Cardiac fibroblast (primary cell): ENCODE measurements at regions not wholly inside any gene's neighbourhood (a gene's known extent, or its start where the extent isn't known, plus 50 kb on each side); places are given as distances from the start of the nearest gene placed in this dataset.
"Not testable (repeated sequence)": the region's sequence is repeated elsewhere in the genome, so short reads cannot be mapped to it uniquely, and the experiment has no call there.

Source experiments
- DNase-seq, 2 donors: peaks; one replicate each; pipeline versions ENCODE4 v3.0.0 to v3.0.0-alpha.2; 2010; ENCODE audit warnings: low read depth in 2 of 2
- H3K4me3 ChIP-seq, 2 donors: replicated peaks in 1 of 2; 1 replicate in 1 of 2; 2 replicates in 1 of 2; pipeline ENCODE4 v1.5.1; 2011; ENCODE audit warnings: low read depth in 2 of 2, low read length in 2 of 2, mild to moderate bottlenecking in 2 of 2, moderate library complexity in 1 of 2
- TF ChIP-seq, protein P1 (sequence below): IDR thresholded peaks from one replicate; pipeline ENCODE4 v1.5.1; 2011; ENCODE audit warnings: low read depth, mild to moderate bottlenecking, low read length, inconsistent platforms

DNA sequence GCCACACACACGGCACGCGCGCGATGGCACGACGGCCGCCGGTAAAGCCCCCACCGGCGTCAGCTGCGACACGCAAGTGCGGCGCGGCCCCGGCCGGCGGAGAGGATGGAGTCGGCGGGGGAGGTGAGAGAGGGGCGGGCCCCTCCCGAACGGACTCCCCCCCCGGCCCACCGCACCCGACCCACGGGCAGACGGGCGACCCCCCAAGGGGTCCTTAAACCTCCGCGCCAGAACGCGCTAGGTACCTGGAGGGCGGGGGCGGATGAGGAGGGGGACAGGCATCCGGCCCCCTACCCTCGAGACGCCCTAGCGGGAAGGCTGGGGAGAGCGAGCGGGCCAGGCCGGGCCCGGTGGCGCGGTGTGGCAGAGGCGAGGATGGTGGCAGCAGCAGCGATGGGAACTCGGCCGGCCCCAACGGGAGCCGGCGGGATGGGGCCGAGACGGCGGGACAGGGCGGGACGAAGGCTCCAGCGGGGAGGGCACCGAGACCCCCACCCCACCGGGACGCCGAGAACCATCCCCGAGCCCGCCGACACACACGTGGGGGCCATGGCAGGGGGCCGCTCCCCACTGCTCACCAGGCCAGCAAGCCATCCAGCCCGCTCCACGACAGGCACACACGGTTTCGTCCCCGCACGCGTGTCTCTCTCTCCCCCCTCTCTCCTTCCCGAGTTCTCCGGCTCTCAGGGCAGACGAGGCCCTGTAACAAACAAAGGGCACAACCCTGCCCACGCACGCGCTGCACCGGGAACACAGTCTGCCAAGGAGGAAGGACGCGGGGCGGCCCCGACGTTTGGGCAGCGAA, 1515.4 kb upstream of the DEFB115 start:
- no peak overlapping the region for H3K4me3 ChIP-seq
- TF ChIP-seq, protein P1, sequence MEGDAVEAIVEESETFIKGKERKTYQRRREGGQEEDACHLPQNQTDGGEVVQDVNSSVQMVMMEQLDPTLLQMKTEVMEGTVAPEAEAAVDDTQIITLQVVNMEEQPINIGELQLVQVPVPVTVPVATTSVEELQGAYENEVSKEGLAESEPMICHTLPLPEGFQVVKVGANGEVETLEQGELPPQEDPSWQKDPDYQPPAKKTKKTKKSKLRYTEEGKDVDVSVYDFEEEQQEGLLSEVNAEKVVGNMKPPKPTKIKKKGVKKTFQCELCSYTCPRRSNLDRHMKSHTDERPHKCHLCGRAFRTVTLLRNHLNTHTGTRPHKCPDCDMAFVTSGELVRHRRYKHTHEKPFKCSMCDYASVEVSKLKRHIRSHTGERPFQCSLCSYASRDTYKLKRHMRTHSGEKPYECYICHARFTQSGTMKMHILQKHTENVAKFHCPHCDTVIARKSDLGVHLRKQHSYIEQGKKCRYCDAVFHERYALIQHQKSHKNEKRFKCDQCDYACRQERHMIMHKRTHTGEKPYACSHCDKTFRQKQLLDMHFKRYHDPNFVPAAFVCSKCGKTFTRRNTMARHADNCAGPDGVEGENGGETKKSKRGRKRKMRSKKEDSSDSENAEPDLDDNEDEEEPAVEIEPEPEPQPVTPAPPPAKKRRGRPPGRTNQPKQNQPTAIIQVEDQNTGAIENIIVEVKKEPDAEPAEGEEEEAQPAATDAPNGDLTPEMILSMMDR, result no peak
- DNase-seq, result no peak

DNA sequence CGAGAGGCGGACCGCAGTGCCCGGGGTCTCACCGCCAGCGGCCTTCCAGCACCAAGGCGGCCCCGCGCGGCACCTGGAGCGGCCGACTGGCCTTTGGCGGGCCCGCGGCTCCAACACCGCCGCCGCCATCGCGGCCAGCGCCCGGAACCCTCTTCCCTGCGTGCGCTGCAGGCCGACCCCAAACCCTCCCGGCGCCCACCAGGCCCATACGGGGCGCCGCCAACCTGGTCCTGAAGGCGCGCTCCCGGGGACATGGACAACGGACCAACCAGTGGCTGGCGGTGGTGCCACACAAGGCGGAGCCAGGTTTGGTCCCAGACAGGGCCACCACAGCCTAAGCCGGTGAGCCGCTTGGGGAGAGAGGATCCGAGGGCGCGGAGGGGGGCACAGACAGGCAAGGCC, 1514.8 kb upstream of the DEFB115 start:
- H3K4me3 ChIP-seq, result no peak overlapping the region
- no peak for DNase-seq
- TF ChIP-seq, protein P1, result no peak

DNA sequence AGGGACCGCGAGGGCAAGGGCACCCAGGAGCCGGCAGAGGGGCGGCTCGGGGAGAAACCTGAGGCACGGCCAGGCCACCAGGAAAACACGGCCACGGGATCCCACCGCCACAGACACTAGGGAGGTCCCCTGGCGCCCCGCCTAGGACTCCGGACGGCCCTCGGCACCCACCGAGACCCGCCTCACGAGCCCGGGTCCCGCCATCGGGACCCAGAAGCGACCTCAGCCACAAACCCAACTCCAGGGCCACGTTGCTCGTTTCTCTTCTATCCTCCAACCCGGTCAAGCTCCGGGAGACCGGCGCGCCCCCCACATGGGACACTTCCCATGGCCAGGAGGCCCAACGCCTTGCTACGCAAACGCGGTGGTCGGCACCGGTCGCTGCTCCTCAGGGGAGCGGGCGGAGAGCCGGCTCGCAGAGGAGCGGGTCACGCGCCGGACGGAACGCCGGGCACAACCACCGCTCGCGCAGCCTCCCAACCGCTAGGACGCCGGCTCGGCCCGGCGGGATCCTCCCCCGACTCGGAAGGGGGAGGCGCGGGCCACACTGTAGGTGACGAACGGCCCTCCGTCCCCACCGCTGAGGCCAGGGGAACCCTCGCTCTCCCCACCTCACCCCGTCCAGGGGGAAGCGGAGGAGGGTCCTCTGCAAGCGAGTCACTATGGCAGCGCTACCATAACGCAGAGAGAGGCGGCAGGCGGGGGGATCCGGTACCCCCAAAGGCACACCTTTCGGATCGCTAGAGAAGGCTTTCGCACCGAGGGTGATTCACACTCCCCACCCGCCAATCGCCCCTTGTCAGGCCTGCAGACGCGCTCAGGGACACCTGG, 1514.1 kb upstream of the DEFB115 start:
- TF ChIP-seq, protein P1, result no peak
- no peak for DNase-seq
- H3K4me3 ChIP-seq, result no peak overlapping the region

DNA sequence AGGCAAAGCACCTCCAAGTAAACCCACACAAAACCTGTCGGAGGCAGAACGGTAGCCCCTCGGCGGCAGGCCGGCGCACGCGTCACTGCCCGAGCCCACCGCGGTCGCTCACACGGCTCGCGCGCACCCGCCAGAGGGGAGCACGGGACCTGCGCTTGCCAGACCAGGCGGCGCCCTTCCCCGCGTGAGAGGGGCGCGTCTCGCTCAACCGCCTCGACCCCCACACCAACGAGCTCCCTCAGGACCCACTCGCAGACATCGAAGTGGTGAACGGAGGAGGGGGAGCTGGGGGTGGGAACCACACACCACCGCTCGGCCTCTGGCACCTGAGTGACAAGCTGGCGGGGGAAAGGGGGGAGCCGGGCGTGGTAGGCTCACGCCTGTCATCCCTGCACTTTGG, 1513.4 kb upstream of the DEFB115 start:
- no peak overlapping the region for H3K4me3 ChIP-seq
- DNase-seq, result peak in 1 of 2 donors; percentile 0
- TF ChIP-seq, protein P1, result no peak

DNA sequence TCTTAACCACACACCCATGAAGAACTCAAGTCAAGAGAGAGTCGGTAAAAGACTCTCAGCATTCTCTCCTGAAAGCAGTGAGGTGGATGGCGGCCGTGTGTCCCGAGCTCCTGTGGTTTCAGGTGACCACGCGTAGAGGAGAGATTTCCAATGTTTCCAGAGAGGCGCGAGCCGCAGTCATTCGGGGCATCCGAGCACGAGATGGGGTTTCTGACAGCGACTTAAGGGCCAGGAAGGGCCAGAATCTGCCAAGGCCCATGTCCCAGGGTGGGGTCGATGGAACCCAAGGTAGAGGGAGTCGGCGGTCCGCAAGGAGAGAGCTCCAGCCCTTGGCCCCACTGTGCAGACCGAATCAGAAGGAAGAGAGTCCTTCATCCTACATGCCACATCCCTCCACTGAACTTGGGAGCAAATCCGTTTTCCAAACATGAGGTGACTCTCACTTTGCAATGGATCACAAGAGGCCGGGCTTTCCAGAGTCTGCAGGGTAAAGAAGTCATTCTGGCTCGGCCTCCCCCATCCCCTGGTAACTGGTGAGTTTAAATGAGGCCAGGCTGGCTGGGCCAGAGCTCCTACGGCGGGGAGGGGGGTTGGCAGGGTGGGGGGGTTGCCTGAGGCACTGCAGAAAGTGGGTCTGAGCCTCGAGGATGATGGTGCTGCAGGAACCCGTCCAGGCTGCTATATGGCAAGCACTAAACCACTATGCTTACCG, 1511.8 kb upstream of the DEFB115 start:
- not testable (repeated sequence) for DNase-seq, H3K4me3 ChIP-seq

DNA sequence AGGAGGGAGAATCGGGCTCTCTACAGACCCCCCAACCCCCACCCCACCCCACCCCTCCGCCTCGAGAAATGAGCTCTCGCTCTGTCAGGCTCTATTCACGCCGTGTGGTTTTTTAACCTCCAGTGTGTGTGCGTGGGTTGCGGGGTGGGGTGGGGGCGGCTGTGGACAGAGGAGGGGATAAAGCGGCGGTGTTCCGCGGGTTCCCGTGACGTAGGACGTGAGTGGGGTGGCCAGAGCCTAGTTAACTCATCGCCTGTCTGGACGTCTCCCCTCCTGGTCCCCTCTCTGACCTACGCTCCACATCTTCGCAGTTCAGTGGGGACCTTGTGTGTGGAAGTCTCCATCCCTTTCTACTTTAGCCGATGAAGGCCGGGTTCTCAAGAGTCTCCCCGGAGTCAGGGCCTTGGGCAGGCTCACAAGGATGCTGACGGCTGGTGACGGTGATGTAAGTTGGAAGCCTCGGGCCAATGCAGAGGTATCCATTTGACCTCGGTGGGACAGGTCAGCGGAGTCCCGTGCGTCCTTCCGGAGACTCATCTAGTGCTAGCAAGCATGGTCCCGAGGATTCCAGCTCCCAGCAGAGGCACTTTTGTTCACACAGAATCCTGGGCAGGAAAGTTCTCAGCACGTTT, 1507.1 kb upstream of the DEFB115 start:
- DNase-seq, result no peak
- TF ChIP-seq, protein P1, result no peak

DNA sequence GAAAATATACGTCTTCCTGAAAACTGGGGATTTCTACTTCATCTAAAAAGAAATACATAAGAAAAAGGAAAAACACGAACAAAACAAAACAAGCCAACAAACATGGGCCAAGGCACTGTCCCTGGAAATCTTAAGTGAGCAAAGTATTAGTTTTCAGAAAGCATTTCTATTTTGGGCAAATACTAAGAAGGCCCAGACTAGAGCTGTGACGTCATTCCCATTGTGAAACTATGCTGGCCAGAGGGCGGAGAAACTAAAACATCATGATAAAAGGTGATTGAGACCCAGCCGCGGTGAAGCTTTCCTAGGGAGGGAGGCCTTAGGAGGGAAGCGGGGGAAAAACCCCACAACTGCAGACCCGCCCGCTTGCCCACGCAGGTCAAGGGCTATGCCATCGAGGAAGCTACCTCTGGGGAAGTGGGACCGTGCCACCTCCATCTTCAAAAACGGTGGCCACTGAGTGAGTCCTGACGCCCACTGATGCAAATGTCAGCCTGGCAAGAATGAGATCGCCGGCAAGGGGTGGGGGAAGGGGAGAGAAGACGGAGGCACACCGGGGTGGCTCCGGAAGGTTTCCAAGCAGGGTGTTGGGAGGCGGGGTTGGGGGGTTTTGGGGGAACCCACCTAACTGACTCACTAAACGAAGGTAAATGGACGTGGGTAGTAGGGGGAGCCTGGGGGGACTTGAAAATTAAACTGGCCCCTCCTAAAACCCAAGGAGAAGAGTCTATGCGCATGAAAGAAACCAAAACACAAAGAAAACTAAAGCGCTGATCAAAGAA, 1504.6 kb upstream of the DEFB115 start:
- DNase-seq, result peak in 1 of 2 donors; percentile 22
- H3K4me3 ChIP-seq, result peak overlapping the region in 1 of 2 donors; percentile 26

More for the DNA sequence above, 1507.1 kb upstream of the DEFB115 start:
- no peak overlapping the region for H3K4me3 ChIP-seq

DNA sequence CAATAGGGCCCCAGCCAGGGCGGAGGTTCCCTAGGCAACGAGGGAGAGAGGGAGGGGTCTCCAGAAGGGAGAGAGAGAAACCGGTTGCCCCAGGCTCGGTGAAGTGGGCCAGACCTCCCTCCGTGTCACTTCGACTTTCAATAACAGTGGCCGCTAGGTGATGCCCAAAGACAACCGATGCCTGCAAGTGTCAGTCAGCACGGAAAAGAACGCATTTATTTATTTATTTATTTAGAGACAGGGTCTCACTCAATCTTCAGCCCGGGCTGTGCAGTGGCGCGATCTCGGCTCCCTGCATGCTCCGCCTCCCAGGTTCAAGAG, 1504.1 kb upstream of the DEFB115 start:
- peak in 1 of 2 donors; percentile 8 for DNase-seq
- H3K4me3 ChIP-seq, result peak overlapping the region in 1 of 2 donors; percentile 5

DNA sequence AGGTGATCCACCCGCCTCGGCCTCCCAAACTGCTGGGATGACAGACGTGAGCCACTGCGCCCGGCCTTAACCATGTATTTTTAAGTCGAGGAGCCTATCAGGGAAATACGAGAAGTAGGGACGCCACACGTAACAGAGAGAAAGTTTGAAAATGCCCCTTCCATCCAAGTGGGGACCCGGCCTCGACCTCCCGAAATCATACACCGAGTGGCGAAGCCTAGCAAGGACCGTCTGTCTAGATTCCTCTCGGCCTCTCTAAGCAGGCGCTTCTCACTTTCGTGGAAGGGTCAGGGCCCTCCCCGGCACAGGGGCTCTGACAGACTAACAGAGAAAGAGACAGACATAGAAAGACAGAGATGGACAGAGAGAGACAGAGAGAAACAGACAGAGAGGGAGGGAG, 1503.6 kb upstream of the DEFB115 start:
- not testable (repeated sequence) for H3K4me3 ChIP-seq, DNase-seq

DNA sequence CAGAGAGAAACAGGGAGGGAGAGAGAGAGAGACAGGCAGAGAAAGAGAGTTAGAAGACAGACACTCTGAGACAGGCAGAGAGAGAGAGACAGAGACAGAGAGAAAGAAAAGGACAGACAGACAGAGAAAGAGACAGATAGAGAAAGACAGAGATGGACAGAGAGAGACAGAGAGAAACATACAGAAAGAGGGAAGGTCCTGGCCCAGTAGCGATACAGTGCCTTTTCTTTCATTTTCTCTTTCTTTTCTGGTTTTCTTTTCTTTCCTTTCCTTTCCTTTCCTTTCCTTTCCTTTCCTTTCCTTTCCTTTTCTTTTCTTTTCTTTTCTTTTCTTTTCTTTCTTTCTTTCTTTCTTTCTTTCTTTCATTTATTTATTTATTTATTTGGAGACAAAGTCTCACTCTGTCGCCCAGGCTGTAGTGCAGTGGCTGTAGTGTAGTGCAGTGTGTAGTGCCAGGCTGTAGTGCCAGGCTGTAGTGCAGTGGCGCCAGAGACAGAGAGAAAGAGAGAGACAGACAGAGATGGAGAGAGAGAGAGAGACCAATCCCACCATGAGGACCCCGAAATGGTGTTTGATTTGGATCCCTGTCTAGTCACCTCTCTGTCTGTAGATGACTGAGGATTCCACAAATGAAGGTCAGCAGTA, 1501.5 kb upstream of the DEFB115 start:
- not testable (repeated sequence) for H3K4me3 ChIP-seq, DNase-seq
